ENCODE measurements at regions not wholly inside any gene's neighbourhood (a gene's known extent, or its start where the extent isn't known, plus 50 kb on each side); places are given as distances from the start of the nearest gene placed in this dataset.

DNA sequence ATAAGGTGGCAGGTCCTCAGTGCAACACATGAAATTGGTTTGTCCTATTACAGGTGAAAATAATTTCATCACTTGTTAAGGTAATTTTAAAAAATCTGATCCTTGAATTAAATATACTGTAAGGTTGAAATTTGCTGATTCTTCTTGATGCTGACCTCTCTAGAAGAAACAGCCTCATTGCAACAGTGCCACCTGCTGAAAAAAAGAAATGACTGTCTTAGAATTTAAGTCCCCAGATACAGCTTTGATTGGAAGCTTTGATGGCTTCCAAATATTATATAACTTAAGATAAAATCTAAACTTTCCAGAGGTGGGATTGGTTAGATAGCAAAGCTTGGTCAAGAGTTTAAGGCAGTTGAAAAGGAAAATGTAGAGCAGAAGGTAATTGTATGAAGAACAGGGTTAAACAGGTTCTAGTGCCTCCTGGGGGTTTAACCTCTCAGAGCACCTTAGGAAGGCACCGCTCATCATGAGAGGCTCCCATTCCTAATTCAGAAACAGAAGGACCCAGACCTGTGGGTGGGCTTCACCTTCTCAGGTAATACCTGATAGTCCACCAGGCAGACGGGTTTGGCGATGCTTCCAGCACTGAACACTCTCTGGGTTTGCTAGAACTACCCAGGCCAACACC lies 401.0 kb downstream of the PAX1 start:
- WGBS, 2 donors, result 66 to 75% methylated on average over 3 of the region's 3 CpGs
- H3K36me3 ChIP-seq, result no peaks in the 10 kb centered on the region
- intact Hi-C loops (cut with DNase I), result loop anchor here (1.0 to 5.0 kb wide), 4 partner anchors 206 to 404 kb away; no protein-coding TSS in a partner anchor
- peaks cover 0 to 2% (median 0%) of the 10 kb centered on the region in 3 donors for H3K27me3 ChIP-seq
- no peak overlapping the region for H3K27ac ChIP-seq
- H3K4me1 ChIP-seq, result no peaks in the 10 kb centered on the region
- TF ChIP-seq POLR2A (IDR thresholded peaks at IDR 0.05), result no peak
- no peak for TF ChIP-seq POLR2AphosphoS5 (IDR thresholded peaks at IDR 0.05)
- TF ChIP-seq EP300 (IDR thresholded peaks at IDR 0.05), result no peak
- TF ChIP-seq, protein P1, sequence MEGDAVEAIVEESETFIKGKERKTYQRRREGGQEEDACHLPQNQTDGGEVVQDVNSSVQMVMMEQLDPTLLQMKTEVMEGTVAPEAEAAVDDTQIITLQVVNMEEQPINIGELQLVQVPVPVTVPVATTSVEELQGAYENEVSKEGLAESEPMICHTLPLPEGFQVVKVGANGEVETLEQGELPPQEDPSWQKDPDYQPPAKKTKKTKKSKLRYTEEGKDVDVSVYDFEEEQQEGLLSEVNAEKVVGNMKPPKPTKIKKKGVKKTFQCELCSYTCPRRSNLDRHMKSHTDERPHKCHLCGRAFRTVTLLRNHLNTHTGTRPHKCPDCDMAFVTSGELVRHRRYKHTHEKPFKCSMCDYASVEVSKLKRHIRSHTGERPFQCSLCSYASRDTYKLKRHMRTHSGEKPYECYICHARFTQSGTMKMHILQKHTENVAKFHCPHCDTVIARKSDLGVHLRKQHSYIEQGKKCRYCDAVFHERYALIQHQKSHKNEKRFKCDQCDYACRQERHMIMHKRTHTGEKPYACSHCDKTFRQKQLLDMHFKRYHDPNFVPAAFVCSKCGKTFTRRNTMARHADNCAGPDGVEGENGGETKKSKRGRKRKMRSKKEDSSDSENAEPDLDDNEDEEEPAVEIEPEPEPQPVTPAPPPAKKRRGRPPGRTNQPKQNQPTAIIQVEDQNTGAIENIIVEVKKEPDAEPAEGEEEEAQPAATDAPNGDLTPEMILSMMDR (IDR thresholded peaks at IDR 0.05), result peak in 3 of 4 experiments; percentile 39 to 61 (median 52)
- no peaks in the 10 kb centered on the region for H3K9me3 ChIP-seq
- no peak for DNase-seq
- no peak overlapping the region for H3K4me3 ChIP-seq

DNA sequence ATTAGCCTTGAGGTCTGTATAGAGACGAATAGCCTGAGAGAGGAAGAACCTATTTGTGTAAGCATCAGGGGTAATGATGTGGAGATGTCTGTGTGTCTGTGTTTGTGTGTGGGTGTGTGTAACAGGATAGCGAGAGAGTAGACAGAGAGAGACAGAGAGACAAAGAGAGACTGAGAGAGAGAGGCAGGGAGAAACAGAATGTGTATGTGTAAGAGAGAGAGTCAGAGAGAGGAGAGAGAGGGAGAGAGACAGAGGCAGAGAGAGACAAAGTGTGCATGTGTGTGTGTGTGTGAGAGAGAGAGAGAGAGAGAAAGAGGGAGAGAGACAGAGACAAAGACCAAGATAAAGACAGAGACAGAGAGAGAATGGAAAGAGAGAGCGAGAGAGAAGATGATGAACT lies 396.1 kb downstream of the PAX1 start:
- 84 to 89% methylated on average over 3 of the region's 3 CpGs for WGBS, 2 donors
- TF ChIP-seq EP300 (IDR thresholded peaks at IDR 0.05) (no peak), POLR2AphosphoS5 (IDR thresholded peaks at IDR 0.05) (no peak), POLR2A (IDR thresholded peaks at IDR 0.05) (no peak)
- TF ChIP-seq, protein P1 (IDR thresholded peaks at IDR 0.05), result no peak
- Histone ChIP-seq H3K4me1 (no peaks in the 10 kb centered on the region), H3K27me3 (no peaks in the 10 kb centered on the region), H3K9me3 (no peaks in the 10 kb centered on the region), H3K4me3 (no peak overlapping the region), H3K36me3 (no peaks in the 10 kb centered on the region), H3K27ac (no peak overlapping the region)
- intact Hi-C loops (cut with DNase I), result no loop called here
- no peak for DNase-seq

DNA sequence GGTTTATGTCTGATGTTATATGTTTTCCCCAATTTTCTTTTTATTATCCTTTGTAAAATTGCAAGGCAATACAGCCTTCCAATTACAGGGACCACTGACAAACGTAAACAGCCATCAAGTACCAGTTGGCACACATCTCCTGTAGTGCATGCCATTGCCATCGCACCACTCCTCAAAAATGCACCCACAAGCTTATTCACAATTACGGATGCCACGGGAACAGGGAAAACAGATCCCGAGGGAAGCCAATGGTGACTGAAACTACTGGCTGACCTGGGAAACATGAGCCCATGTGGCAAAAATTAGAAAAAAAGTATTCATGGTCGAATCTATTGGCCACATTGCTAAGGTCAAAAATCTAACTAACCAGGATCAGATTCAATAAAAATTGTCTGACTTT lies 395.2 kb downstream of the PAX1 start:
- intact Hi-C loops (cut with DNase I), result no loop called here
- TF ChIP-seq POLR2A (IDR thresholded peaks at IDR 0.05), result no peak
- no peak for TF ChIP-seq POLR2AphosphoS5 (IDR thresholded peaks at IDR 0.05)
- TF ChIP-seq, protein P1 (IDR thresholded peaks at IDR 0.05), result no peak
- no peak for TF ChIP-seq EP300 (IDR thresholded peaks at IDR 0.05)
- 73 to 84% methylated on average over 6 of the region's 6 CpGs for WGBS, 2 donors
- Histone ChIP-seq H3K4me3 (no peak overlapping the region), H3K27ac (no peak overlapping the region), H3K27me3 (no peaks in the 10 kb centered on the region), H3K9me3 (no peaks in the 10 kb centered on the region), H3K4me1 (no peaks in the 10 kb centered on the region), H3K36me3 (no peaks in the 10 kb centered on the region)
- DNase-seq, result no peak

DNA sequence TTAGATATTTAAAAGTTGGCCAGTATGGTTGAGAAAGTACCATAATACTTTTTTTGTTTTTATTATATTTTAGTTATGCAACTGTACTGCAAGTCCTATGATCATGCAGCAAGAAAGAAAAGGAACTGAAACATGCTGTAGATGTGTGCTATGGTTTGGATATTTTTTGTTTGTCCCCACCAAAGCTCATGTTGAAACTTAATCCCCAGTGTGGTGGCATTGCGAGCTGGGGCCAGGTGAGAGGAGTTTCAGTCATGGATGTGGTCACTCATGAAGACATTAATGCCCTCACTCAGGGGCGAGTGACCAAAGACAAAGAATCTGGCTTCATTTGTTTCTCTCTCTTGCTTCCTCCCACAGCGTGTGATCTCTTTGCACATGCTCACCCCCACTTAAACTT lies 393.9 kb downstream of the PAX1 start:
- intact Hi-C loops (cut with DNase I), result no loop called here
- H3K9me3 ChIP-seq, result peaks cover 0 to under 1% (median 0%) of the 10 kb centered on the region in 4 donors
- no peaks in the 10 kb centered on the region for H3K4me1 ChIP-seq
- no peak overlapping the region for H3K4me3 ChIP-seq
- TF ChIP-seq EP300 (IDR thresholded peaks at IDR 0.05) (no peak), POLR2AphosphoS5 (IDR thresholded peaks at IDR 0.05) (no peak), POLR2A (IDR thresholded peaks at IDR 0.05) (no peak)
- TF ChIP-seq, protein P1 (IDR thresholded peaks at IDR 0.05), result no peak
- no peak overlapping the region for H3K27ac ChIP-seq
- DNase-seq, result no peak
- WGBS, 2 donors, result 73 to 84% methylated on average over 3 of the region's 3 CpGs
- H3K36me3 ChIP-seq, result no peaks in the 10 kb centered on the region
- H3K27me3 ChIP-seq, result no peaks in the 10 kb centered on the region

DNA sequence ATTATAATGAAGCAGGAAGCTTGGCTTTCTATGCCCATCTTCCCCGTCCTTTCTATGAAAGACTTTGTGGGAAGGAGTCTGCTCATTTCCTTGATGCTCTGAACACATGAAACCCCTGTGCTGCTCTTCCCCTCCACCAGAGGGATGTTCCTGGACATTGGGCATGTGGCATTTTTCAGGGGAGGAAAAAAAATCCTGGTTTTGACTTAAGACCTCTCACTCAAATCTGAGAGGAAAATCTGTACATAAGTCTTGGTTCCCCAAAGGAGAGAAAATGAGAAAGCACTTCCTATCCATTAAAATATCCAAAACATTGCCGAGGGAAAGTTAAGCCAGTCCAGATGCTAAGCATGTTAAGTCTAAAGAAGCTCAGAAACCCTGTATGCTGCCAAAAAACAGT lies 393.0 kb downstream of the PAX1 start:
- 63 to 81% methylated on average over 2 of the region's 2 CpGs for WGBS, 2 donors
- TF ChIP-seq POLR2A (IDR thresholded peaks at IDR 0.05) (no peak), POLR2AphosphoS5 (IDR thresholded peaks at IDR 0.05) (no peak), EP300 (IDR thresholded peaks at IDR 0.05) (no peak)
- TF ChIP-seq, protein P1 (IDR thresholded peaks at IDR 0.05), result no peak
- intact Hi-C loops (cut with DNase I), result no loop called here
- Histone ChIP-seq H3K9me3 (peaks cover 0 to 2% (median under 1%) of the 10 kb centered on the region in 4 donors), H3K27me3 (no peaks in the 10 kb centered on the region), H3K4me1 (no peaks in the 10 kb centered on the region), H3K36me3 (no peaks in the 10 kb centered on the region), H3K4me3 (no peak overlapping the region), H3K27ac (no peak overlapping the region)
- no peak for DNase-seq

All from sigmoid colon (tissue), 6 donors.